GM21717 (cell line): ENCODE measurements at regions not wholly inside any gene's neighbourhood (a gene's known extent, or its start where the extent isn't known, plus 50 kb on each side); places are given as distances from the start of the nearest gene placed in this dataset.

ENCODE experiments used
- ATAC-seq: cut with Tn5 transposase; IDR thresholded peaks from one replicate; pipeline ENCODE4 v1.9.1; 2021; ENCODE audit warnings: mild to moderate bottlenecking, moderate library complexity; ENCODE audit not compliant: unreplicated experiment

DNA sequence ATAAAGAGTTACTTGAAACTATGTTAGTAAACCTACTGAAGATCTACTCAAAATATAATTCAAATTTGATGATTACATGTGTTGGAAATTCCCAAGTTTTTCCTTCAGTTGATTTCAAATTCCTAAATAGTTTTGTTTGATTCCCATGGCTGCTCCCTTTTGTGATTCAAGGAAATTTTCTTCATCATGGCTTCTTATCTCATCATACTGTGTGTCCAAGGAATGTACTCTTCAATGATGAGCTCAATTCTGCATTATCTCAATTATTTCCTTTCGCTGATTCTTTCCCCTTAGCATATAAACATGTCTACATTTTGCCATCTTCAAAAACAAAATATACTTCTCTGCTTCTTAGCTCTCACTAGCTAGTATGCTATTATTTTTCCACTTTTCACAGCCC, 460.4 kb upstream of the NAALADL2 start:
- no peak for ATAC-seq

DNA sequence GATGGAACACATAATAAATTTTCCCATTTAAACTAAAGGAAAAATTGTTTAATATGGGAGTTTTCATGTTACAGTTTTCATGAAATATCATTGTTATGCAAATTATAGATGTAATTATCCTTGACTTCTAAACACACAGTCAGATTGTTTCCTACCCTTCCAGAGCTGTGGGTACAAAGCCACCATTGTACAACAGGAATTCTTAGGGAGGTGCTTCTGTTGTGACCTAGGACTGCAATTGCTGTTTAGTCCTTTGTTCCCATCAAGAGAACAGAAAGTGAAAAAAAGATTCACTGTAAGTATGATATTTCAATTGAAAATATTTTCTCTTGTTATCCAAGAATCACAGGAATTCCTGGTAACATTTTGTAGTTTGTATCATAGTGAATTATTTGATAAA, 455.3 kb upstream of the NAALADL2 start:
- no peak for ATAC-seq

DNA sequence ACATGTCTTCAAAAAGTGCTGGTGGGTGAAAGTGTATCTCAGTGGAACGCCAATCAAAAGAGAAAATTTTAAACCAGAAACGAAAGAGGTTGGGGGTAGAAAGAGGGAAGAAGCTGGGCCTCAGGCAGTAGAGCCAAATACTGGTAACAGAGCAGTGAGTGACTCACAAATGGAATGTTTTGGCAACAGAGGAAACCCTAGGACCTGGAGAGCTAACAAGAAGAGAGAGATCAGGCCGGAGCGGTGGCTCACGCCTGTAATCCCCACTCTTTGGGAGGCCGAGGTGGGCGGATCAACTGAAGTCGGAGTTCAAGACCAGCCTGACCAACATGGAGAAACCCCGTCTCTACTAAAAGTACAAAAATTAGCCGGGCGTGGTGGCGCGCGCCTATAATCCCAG, 450.8 kb upstream of the NAALADL2 start:
- no peak for ATAC-seq

DNA sequence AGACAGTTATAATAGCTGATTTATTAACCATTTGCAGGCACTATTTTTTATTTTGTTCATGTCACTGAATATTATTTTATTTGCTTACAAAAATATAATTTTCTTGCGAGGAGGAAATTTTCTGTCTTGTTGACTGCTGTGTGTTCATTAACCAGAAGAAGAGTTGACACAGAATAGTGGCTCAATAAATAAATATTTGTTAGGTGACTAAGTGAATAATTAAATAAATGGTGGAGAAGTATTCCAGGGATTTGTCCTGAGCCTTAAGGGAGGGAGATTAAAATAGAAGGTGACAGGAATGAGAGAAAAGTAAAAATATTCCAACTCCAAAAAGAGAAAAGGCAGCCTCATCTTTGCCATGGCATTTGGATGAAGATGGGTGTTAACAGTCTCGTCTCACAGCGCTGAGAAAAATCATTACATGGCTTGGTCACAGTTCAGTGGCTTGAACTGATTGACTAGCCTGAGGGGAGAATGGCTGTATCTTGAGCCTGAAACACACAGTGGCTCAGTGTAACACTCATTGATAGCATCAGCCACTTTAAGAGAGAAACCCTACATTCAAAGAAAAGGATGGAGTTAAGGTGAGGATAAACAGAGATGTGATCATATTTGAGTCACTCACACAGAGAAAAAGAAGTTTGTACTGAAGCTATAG, 449.9 kb upstream of the NAALADL2 start:
- no peak for ATAC-seq

DNA sequence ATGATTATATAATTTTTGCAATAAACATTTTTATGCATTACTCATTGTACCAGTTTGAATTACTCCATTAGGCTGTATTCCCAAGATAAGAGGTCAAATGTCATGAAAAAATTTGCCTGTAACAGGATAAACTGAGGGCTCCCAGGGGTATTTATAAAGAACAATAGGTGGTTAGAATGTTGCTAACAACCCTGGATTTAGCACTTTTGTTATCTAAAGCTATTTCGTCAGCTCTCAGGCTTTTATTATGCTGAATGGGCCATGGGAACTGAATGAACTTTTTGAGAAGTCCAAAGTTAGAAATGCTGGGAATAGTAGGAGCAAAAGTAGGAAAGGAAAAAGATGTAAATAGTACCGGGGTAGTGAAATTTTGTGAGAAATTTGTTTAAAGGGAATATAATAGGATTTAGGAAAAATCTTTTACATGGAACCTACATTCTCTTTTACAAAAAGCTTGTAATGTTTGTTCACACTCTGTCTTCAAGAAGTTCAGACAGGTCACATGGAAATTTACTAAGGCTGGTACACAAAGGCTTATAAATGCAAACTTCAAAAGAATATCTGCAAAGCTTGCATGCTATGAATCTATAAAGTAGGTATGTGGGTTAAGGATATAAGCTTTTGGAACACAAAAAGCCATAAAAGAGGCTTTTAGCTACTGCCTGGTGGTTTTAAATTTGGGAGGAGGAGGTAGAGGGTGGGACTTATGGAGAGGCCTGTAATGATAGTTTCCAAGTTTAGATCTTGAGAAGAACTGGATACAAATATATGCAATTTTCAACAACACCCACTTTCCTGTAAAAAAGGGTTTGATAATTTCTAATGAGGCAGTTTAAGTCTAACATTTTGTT, 445.8 kb upstream of the NAALADL2 start:
- ATAC-seq, result no peak

DNA sequence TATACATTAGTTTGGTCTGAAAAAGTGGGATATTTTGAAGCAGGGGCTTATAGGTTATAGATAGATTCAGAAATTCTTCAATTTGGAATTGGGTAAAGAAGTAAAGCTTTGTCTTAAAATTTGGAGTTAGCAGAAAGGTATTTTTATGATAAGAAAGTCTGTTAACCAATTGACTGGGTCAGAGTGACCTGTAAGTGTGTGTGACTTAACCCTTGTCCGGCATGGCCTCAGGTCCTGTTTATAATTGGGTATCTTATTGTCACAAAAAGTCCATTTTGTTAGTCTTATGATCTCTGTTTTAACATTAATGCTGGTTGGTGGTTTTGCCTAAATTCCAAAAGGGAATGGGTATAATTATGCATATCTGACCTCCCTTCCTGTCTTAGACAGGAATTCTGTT, 444.2 kb upstream of the NAALADL2 start:
- ATAC-seq, result no peak

DNA sequence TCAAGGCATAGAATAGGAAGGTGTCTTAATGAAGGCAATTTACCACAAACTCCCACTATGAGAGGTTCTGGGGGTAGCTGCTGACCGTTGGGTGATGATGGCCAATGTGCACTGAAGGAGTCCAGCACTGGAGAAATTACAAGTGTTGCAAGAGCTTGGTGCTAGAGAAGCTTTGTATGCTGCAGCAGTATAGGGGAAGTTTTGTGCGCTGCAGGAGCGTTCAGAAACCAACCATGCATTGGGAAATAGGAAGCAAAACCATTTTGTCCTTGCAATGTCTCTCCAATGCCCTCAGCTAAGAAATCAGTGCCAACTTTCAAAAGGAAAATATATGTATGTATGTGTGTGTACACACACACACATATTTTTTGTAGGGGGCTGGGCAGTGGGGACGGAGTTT, 441.6 kb upstream of the NAALADL2 start:
- ATAC-seq, result no peak

DNA sequence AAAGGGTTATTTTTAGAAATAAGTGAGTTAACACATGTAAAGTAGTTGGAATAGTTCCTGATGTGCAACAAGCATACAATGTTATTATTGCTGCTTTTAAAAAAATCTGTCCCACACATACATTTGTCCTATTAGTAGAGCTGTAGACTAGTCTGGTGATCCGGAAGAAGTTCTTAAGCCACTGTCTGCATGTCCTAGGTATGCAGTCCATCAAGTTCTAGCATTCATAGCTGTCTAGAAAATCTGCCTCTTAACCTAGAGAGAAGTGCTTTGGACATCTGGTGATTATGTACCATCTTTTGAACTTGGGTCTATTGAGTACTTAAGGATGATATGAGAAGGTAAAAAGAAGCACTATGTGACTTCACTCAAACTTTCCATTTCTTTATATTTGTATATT, 439.9 kb upstream of the NAALADL2 start:
- no peak for ATAC-seq

DNA sequence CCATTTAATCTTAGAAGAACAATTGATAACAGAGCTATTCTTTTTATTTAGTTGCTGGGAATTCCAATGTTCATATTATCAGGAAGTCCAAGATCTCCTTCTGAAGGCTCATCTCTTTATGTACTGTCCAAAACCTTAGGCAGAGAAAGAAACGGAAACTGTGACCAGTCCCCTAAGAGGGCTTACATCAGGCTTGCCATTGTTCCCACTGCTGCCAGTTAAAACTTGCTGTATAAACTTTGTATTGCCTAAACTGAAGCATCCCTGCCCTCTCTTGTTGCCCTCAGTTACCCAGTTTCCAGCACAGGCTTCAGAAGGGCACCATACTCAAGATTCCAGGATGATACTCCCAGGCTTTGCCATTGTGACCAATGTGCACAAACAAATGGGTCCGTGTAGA, 435.2 kb upstream of the NAALADL2 start:
- ATAC-seq, result no peak

DNA sequence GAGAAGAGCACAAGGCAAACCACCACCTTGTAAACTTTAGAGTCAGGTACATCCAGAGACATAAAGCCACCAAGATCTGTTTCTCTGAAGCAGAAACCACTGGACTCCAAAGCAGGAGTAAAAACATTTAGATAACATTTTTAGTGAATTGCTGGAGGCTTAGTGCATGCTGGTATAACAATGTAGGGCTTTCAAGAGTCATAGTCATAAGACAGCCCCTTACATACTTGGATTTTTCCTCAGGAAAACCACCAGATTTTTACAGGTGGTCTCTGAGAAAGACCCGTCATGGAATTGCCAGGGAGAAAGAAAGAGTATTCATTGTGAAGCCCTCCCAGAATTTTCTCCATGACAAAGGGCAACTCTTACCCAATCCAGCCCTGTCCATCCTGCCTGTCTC, 434.5 kb upstream of the NAALADL2 start:
- ATAC-seq, result no peak

DNA sequence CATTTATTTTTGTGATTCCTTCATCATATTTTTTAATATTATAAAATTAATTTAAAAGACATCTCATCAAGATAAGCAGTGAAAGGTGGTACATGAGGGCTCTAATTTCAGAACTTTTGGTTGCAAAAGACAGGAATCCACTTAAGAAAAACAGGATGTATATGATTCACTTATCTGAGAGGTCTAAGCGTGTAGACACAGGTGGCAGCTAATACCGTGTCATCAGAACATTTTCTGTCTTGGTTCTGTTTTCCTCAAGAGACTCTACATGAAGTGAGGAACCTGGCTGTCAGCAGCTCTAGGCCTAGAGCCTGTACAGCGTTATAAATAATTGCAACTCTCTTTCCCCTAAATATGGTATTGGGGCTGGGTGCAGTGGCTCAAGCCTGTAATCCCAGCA, 433.7 kb upstream of the NAALADL2 start:
- ATAC-seq, result no peak

DNA sequence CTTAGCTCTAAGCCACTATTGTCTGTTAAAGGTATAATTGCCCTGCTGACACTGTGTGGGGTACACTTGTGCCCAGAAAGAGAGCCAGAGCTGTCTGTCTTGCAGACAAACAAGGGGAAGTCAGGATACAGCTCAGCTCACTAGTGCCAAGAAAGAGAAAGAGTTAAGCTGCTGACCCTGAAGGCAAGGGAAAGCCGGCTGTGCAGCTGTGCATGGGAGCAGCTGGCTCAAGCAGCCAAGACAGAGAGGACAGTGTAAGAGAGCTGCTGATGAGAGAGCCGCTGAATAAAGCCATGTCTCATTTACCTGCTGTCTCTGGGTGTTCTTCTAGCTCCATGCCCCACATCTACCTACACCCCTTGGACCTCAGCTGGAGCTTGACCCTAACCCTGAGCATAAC, 428.1 kb upstream of the NAALADL2 start:
- no peak for ATAC-seq

DNA sequence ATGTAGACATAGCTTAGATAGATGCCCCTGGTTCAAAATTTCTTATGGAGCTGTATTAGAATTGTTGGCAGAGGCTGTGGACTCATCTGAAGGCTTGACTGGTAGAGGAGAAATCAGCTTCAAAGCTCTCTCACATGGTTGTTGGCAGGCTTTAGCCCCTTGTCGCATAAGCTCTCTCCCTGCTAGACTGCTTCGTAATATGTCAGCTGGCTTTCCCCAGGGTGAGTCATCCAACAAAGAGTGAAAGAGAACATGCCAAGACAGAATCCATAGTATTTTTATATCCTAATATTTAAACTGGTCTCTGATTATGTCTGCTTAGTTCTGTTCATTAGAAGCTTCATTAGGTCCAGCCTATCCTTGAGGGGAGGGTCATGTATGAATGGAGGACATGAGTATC, 427.4 kb upstream of the NAALADL2 start:
- ATAC-seq, result no peak

DNA sequence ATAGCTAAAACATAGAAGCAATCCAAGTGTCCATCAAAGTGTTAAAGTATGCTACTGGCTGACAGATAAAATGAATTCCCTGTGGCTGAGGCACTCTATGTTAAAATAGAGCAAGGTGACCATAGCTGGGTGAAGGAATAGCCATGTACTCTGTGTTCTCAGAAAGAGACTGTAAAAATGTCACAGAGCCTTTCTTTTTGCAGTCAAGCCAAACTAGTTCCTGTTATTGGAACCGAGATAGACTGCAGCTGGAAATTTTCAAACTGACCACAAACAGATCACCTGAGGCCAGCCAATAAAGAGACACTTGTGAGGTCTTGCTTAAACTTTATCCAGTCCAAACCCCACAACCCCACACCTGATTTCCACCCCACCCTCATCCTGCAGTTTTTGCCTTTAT, 422.8 kb upstream of the NAALADL2 start:
- ATAC-seq, result no peak

DNA sequence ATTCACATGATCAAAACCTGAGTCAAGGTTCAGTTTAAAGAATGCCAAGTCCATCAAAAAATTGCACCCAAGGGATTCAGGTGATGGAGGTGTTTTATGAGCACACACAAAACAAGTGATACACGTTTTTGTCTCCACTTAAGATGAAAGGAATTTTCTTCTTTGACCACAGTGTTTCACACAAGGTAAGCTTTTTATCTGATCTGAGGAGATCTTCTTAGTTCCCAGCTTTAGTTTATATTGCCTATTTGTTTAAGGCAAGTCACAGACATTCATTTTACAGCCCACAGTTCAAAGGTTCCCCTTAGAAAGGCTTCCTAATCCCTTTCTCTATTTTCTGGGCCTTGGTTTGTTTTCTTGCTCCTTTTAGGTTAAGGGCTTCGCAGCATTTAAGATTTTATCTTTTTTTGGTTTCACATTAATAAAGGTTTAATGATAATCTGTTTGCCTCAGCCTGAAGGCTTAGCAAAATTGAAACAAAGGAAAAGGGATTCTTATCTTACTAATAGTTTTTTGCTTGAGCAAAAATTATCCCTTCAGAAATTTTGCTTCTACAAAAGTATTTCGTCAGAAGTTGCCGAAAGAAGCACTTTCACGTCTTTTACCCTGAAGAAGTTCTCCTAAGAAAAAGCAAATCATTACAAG, 420.5 kb upstream of the NAALADL2 start:
- ATAC-seq, result no peak

DNA sequence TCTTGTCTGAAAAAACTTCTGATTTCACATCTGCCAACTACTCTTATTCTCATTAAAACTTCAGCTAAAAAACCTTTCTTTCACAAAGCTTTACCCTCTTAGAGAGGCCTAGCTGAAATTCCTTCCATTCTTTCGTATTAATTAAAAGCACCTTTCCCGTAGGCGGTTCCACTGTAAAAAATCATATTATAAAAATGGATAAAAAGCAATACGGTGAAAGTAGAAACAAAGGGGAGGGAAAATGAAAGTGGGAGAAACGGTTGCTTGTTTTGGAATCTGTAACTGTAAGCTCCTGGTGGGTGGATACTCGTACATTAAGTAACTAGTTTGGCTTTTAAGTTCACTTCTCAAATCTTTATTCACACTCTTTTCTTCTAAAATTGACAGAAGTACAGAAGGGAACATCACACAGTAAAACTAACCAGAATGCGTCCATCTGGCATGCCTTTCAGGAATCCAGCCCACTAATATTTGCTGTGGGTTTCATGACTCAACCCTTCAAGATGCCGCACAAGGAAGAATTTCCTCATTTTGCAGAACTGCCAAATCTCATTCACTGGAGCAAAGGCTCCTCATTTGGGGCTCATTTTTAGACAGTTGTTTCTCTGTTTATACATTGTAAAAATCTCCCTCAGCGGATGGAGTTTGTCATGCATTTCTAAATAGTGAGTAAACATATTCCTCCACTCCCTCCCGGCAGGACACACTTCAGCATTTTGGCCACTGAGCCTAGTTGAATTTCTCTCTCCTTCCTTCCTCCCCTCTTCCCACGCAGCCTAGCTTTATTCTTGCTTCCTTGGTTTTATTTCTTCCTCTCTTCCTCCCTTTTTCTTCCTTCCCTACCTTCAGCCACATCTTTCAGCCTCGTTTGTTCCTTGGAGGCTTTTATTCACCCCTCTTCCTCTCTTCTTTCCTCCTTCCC, 419.5 kb upstream of the NAALADL2 start:
- no peak for ATAC-seq

DNA sequence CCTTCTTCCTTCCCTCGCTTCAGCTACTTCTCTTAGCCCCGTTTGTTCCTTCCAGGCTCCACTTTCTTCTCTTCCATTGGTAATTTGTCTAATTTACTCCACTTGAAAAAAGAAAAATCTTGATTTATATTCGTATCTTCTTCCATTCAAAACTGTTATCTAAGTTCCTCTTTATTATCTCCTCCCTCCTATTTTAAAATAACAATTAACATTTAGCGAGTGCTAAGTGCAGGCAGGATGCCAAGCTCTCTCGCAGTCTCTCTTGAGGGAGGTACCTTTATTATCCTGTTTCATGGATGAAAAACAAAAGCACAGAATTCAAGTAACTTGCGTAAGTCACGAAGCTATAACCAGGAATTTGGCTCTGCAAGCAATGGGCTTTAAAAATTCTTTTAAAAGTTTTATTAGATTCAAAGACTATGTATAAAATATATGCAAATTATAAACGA, 418.9 kb upstream of the NAALADL2 start:
- ATAC-seq, result no peak

DNA sequence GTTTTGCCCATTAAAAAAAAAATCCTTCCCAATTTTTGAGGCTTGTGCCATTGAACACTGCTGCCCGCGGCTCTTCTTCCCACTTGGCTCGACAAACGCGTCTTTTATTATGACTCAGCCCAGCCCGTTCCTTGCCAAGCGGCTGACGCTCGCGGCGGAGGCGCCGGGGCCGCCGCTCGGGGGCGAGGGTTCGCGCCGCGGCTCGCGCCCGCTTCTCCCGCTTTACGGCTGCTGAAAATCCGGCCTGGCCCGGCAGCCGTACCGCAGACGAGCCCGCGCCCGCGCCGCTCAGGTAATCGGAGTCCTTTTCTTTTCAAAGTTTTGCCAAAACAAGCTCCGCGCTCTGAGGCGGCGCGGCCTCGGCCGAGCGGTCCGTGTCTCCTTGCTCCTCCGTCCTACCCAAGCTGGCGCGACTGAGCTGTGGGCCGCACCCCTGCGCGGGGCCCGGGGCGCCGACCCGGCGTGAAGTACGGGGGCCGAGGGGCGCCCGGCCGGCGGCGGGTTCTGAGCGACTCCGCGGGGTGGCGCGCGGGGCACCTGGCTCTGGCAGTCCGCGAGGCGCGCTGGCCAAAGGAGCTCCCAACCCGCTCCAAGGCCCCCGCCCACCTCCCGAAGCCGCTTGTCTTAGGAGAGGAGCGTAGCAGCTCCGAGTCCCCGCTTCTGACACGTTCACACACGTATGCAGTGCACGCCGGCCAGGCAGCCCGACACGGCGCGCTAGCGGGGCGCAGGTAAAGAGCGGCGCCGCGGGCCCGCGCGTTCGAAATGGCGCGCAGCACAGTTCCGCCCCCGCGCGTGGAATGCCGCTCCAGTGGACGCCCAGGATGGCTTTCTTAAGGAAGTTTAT, 418.2 kb upstream of the NAALADL2 start:
- ATAC-seq, result peak; percentile 76

DNA sequence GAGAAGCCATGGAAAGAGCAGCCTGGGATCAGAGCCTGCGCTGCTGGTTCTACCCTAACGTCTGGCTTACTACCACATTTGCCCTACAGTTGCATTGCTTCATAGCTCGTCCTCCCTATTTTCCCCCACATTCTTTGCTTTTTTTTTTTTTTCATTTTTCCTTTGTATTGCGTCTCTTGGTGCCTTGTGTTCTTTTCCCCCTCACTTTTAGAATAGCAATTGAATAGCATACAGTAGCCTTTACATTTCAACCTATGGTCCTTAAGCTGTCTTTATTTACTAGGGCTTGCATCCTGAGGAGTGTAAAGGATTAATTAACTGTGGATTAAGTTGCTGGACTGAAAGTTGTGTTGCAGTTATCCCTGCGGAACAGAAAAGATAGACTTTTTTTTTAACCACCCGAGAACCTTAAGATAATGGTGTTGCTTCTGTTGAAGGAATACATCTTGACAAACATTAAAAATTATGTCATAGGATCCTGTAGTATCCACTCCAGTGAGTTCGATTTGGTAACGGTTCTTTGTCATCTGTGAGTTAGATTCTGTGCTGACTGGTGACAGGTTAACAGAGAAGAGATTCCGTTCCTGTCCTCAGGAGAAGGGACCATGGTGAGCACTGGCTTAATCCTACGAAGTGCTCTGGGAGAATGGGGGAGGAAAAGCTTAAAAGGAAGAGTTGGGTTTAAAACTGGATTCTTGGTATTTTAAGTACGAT, 417.4 kb upstream of the NAALADL2 start:
- no peak for ATAC-seq
